Stomach (tissue), 4 donors: ENCODE measurements at regions not wholly inside any gene's neighbourhood (a gene's known extent, or its start where the extent isn't known, plus 50 kb on each side); places are given as distances from the start of the nearest gene placed in this dataset.

Source experiments
- CTCF ChIP-seq, 7 experiments: fragments of 450-650 bp in 4 of 7; fragments of 200-600 bp in 3 of 7; sonication (generic) in 3 of 7; IDR thresholded peaks; one replicate each; pipeline ENCODE4 v1.5.1; 2016 to 2019; ENCODE audit warnings: antibody characterized with exemption in 7 of 7, control low read depth in 2 of 7, mild to moderate bottlenecking in 1 of 7
- EP300 ChIP-seq: sonication (generic); formaldehyde crosslinking; IDR thresholded peaks from one replicate; pipeline ENCODE4 v1.6.1; 2017; ENCODE audit warnings: antibody characterized with exemption
- POLR2A ChIP-seq, 4 donors: fragments of 450-650 bp; IDR thresholded peaks; one replicate each; pipeline ENCODE4 v1.6.1; 2016; ENCODE audit warnings: antibody characterized with exemption in 4 of 4, control low read depth in 2 of 4, mild to moderate bottlenecking in 1 of 4, moderate library complexity in 1 of 4

- TF ChIP-seq POLR2A (IDR thresholded peaks at IDR 0.05) (no peak), CTCF (IDR thresholded peaks at IDR 0.05) (no peak), EP300 (no peak)
Measured at GRCh38 chr2:67283641-67284040, 113.5 kb upstream of the ETAA1 start.
